Body of pancreas (tissue), 4 donors: ENCODE measurements at regions not wholly inside any gene's neighbourhood (a gene's known extent, or its start where the extent isn't known, plus 50 kb on each side); places are given as distances from the start of the nearest gene placed in this dataset.

ENCODE experiments used
- ATAC-seq: fragments of 150-250 bp; one replicate; pipeline ENCODE4 v1.9.1; 2016
- DNase-seq, 4 donors: peaks; one replicate each; pipeline ENCODE4 v3.0.0-alpha.2; 2019
- H3K27ac ChIP-seq, 4 donors: fragments of 200-600 bp; sonication (generic); 1 replicate in 3 of 4; 2 replicates in 1 of 4; pipeline versions ENCODE4 v1.5.1 to v1.6.1; 2016 to 2019; ENCODE audit warnings: mild to moderate bottlenecking in 1 of 4, mixed read lengths in 1 of 4, moderate library complexity in 1 of 4
- H3K27me3 ChIP-seq, 2 donors: fragments of 200-600 bp; sonication (generic); one replicate each; pipeline ENCODE4 v1.6.0; 2016; ENCODE audit warnings: mild to moderate bottlenecking in 1 of 2
- H3K36me3 ChIP-seq, 2 donors: fragments of 200-600 bp; sonication (generic); replicated peaks in 1 of 2; 2 replicates each; pipeline ENCODE4 v1.5.1; 2016; ENCODE audit warnings: low read depth in 2 of 2; ENCODE audit not compliant: insufficient read depth in 1 of 2
- H3K4me1 ChIP-seq: fragments of 200-600 bp; sonication (generic); one replicate; pipeline ENCODE4 v1.6.0; 2016
- H3K4me3 ChIP-seq, 2 donors: fragments of 200-600 bp; sonication (generic); 1 replicate in 1 of 2; 2 replicates in 1 of 2; pipeline ENCODE4 v1.5.1; 2016 to 2019
- H3K9me3 ChIP-seq, 3 donors: fragments of 200-600 bp; sonication (generic); 1 replicate in 2 of 3; 2 replicates in 1 of 3; pipeline ENCODE4 v1.5.1; 2016
- CTCF ChIP-seq, 7 experiments: fragments of 450-650 bp in 4 of 7; fragments of 200-600 bp in 3 of 7; sonication (generic) in 3 of 7; IDR thresholded peaks; one replicate each; pipeline ENCODE4 v1.5.1; 2016 to 2019; ENCODE audit warnings: antibody characterized with exemption in 7 of 7
- POLR2A ChIP-seq, 3 donors: fragments of 450-650 bp; IDR thresholded peaks; one replicate each; pipeline ENCODE4 v1.6.1; 2016; ENCODE audit warnings: antibody characterized with exemption in 3 of 3, mild to moderate bottlenecking in 2 of 3
- WGBS, 2 donors: methylation state at CpG; one replicate each; pipeline ENCODE4 v1.1.5; 2017; 5-methylcytosine and 5-hydroxymethylcytosine counted together
- intact Hi-C: fragments of 100-400 bp; cut with DNase I; formaldehyde crosslinking; loops from one replicate; pipeline ENCODE4 v1.15.1; 2023

- no peak overlapping the region for H3K27ac ChIP-seq
- ATAC-seq (no peak), DNase-seq (no peak)
- intact Hi-C loops, result no loop called here
- H3K36me3 ChIP-seq, result no peaks in the 10 kb centered on the region
- no peaks in the 10 kb centered on the region for H3K27me3 ChIP-seq
- H3K4me1 ChIP-seq, result no peaks in the 10 kb centered on the region
- 85 to 90% methylated on average over 4 to 5 of the region's 5 CpGs for WGBS, 2 donors
- no peaks in the 10 kb centered on the region for H3K9me3 ChIP-seq
- TF ChIP-seq POLR2A (IDR thresholded peaks at IDR 0.05), result no peak
- no peak overlapping the region for H3K4me3 ChIP-seq
Observed at GRCh38 chr1:208943291-208943690, 640.2 kb upstream of the CAMK1G start.

- Histone ChIP-seq H3K36me3 (no peaks in the 10 kb centered on the region), H3K27ac (no peak overlapping the region), H3K9me3 (no peaks in the 10 kb centered on the region), H3K4me3 (no peak overlapping the region), H3K4me1 (no peaks in the 10 kb centered on the region), H3K27me3 (no peaks in the 10 kb centered on the region)
- 31 to 34% methylated on average over 2 of the region's 2 CpGs for WGBS, 2 donors
- intact Hi-C loops, result no loop called here
- ATAC-seq (no peak), DNase-seq (no peak)
- TF ChIP-seq POLR2A (IDR thresholded peaks at IDR 0.05) (no peak), CTCF (IDR thresholded peaks at IDR 0.05) (no peak)
Observed at GRCh38 chr1:208944981-208945451, 638.5 kb upstream of the CAMK1G start.

- ATAC-seq, result no peak
- no peak for TF ChIP-seq CTCF (IDR thresholded peaks at IDR 0.05)
- no peak for TF ChIP-seq POLR2A (IDR thresholded peaks at IDR 0.05)
- H3K9me3 ChIP-seq, result no peaks in the 10 kb centered on the region
Observed at GRCh38 chr1:208950206-208950605, 633.3 kb upstream of the CAMK1G start.

GRCh38 chr1:208951026-208951525, 632.4 kb upstream of the CAMK1G start:
- ATAC-seq (no peak), DNase-seq (no peak)

More at GRCh38 chr1:208950206-208950605, 633.3 kb upstream of the CAMK1G start:
- no peak overlapping the region for H3K4me3 ChIP-seq
- H3K4me1 ChIP-seq, result no peaks in the 10 kb centered on the region
- intact Hi-C loops, result no loop called here
- whole genome bisulfite sequencing, 2 donors, result 65 to 67% methylated on average over 3 of the region's 3 CpGs
- no peaks in the 10 kb centered on the region for H3K36me3 ChIP-seq
- H3K27me3 ChIP-seq, result no peaks in the 10 kb centered on the region
- no peak overlapping the region for H3K27ac ChIP-seq
- no peak for DNase-seq

GRCh38 chr1:208951908-208952307, 631.6 kb upstream of the CAMK1G start:
- H3K27me3 ChIP-seq, result no peaks in the 10 kb centered on the region
- no peaks in the 10 kb centered on the region for H3K36me3 ChIP-seq
- H3K4me1 ChIP-seq, result no peaks in the 10 kb centered on the region
- ATAC-seq (no peak), DNase-seq (no peak)
- intact Hi-C loops, result no loop called here
- H3K4me3 ChIP-seq, result no peak overlapping the region
- H3K9me3 ChIP-seq, result no peaks in the 10 kb centered on the region
- H3K27ac ChIP-seq, result no peak overlapping the region
- TF ChIP-seq CTCF (IDR thresholded peaks at IDR 0.05), result no peak
- no peak for TF ChIP-seq POLR2A (IDR thresholded peaks at IDR 0.05)

More at GRCh38 chr1:208951026-208951525, 632.4 kb upstream of the CAMK1G start:
- WGBS, 2 donors, result 84 to 86% methylated on average over 5 of the region's 5 CpGs
- no peak for TF ChIP-seq POLR2A (IDR thresholded peaks at IDR 0.05)
- TF ChIP-seq CTCF (IDR thresholded peaks at IDR 0.05), result no peak
- Histone ChIP-seq H3K27me3 (no peaks in the 10 kb centered on the region), H3K27ac (no peak overlapping the region), H3K4me3 (no peak overlapping the region), H3K9me3 (no peaks in the 10 kb centered on the region), H3K36me3 (no peaks in the 10 kb centered on the region), H3K4me1 (no peaks in the 10 kb centered on the region)
- intact Hi-C loops, result no loop called here
